ENCODE measurements at regions not wholly inside any gene's neighbourhood (a gene's known extent, or its start where the extent isn't known, plus 50 kb on each side); places are given as distances from the start of the nearest gene placed in this dataset.

- TF ChIP-seq CTCF (conservative IDR thresholded peaks at IDR 0.05; ENCODE audit: low read depth, low read length) (no peak), EZH2 (IDR thresholded peaks at IDR 0.05; ENCODE audit: borderline replicate concordance, low read depth, low read length, poor library complexity, severe bottlenecking) (no peak)
Observed at GRCh38 chr3:95832146-95832545, 982.2 kb upstream of the EPHA6 start.

Data from A673 (cell line).